ENCODE measurements at regions not wholly inside any gene's neighbourhood (a gene's known extent, or its start where the extent isn't known, plus 50 kb on each side); places are given as distances from the start of the nearest gene placed in this dataset.

DNA sequence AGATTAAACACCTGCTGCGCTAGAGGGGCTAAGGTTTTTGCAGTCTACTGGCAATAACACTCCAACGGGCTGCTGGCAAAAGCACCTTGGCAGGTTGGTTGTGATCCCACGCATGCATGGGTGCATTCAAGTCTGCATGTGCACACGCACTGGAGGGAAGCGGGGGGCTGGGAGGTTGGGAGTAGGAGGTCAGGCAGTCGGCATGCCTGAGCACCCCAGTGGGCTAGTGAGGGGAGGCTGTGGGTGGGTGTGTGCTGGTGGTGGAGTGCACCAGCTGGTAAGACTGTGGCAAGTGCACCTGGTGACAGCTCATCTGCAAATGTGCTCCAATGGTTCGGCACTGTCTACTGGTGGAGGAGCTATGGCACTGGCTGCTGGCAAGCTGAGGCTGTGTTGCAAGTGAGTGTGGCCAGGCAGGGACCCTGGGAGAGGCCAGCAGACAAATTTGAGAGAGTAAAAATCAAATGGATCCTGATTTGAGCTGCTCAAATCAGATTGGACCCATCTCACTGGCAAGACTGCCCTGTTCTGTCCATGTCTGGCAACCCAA lies 460.6 kb upstream of the DSEL start:
- DNase-seq (ENCODE audit: low spot score in 2 of 2) (no peak), ATAC-seq (no peak)
- Mint-ChIP-seq H3K4me1 (no peaks in the 10 kb centered on the region), H3K27ac (no peak overlapping the region), H3K9me3 (no peaks in the 10 kb centered on the region), H3K4me3 (no peak overlapping the region), H3K36me3 (no peaks in the 10 kb centered on the region)

DNA sequence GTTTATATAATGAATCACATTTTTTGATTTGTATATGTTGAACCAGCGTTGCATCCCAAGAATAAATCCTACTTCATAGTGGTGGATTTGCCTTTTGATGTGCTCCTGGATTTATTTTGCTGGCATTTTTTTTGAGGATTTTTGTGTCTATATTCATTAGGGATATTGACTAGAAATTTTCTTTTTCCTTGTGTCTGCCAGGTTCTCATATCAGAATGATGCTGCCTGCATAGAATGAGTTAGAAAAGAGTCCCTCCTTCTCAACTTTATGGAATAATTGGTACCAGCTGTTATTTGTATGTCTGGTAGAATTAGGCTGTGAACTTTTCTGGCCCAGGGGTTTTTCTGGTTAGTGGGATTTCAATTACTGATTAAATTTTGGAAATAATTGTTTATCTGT lies 457.4 kb upstream of the DSEL start:
- no peak overlapping the region for H3K4me3 Mint-ChIP-seq
- H3K9me3 Mint-ChIP-seq, result no peaks in the 10 kb centered on the region
- no peaks in the 10 kb centered on the region for H3K4me1 Mint-ChIP-seq
- H3K27ac Mint-ChIP-seq, result no peak overlapping the region
- H3K36me3 Mint-ChIP-seq, result no peaks in the 10 kb centered on the region
- ATAC-seq (no peak), DNase-seq (ENCODE audit: low spot score in 2 of 2) (no peak)

GRCh38 chr18:67969458-67969857 lies 452.9 kb upstream of the DSEL start:
- DNase-seq (ENCODE audit: low spot score in 2 of 2), result no peak
- no peak overlapping the region for H3K27ac Mint-ChIP-seq
- no peaks in the 10 kb centered on the region for H3K36me3 Mint-ChIP-seq
- no peak for ATAC-seq
- H3K4me3 Mint-ChIP-seq, result no peak overlapping the region
- H3K9me3 Mint-ChIP-seq, result no peaks in the 10 kb centered on the region
- H3K4me1 Mint-ChIP-seq, result no peaks in the 10 kb centered on the region

DNA sequence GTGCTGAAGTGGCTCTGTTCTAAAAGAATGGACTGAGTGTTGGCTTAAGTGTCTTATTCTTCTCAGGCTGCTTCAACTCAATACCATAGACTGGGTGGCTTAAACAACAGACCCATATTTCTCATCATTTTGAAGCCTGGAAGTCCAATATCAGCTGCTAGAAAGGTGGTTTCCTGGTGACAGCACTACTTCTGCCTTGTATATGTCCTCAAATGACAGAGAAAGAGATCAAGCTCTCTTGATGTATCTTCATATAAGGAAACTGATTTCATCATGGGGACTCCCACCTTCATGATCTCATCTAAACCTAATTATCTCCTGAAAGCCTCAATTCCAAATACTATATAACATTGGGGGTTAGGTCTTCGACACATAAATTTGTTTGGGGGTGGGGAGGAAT lies 449.7 kb upstream of the DSEL start:
- Mint-ChIP-seq H3K4me3 (no peak overlapping the region), H3K27ac (no peak overlapping the region), H3K36me3 (no peaks in the 10 kb centered on the region), H3K4me1 (no peaks in the 10 kb centered on the region), H3K9me3 (no peaks in the 10 kb centered on the region)
- DNase-seq (ENCODE audit: low spot score in 2 of 2) (no peak), ATAC-seq (no peak)

DNA sequence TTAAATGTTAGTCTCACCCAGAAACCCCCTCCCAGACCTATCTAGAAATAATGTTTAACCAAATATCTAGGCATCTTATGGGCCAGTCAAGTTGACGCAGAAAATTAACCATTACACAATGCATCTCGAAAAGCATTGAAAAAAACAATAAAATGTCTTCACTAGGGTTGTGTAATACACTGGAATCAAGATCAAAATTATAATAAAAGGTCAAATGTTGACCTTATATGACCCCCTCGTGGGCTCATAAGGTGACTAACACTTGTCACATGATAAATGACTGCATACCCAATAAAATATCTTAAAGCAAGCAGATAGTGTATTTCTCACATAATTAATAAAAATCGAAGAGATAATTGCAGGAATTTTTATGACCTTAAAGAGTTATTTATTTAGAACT lies 447.9 kb upstream of the DSEL start:
- Mint-ChIP-seq H3K4me1 (no peaks in the 10 kb centered on the region), H3K27ac (no peak overlapping the region), H3K9me3 (no peaks in the 10 kb centered on the region), H3K36me3 (no peaks in the 10 kb centered on the region), H3K4me3 (no peak overlapping the region)
- ATAC-seq (no peak), DNase-seq (ENCODE audit: low spot score in 2 of 2) (no peak)

- Mint-ChIP-seq H3K27ac (no peak overlapping the region), H3K4me3 (no peak overlapping the region), H3K9me3 (no peaks in the 10 kb centered on the region), H3K36me3 (no peaks in the 10 kb centered on the region), H3K4me1 (no peaks in the 10 kb centered on the region)
- DNase-seq (ENCODE audit: low spot score in 2 of 2) (no peak), ATAC-seq (no peak)
These were observed 445.4 kb upstream of the DSEL start for GRCh38 chr18:67961701-67962440.

DNA sequence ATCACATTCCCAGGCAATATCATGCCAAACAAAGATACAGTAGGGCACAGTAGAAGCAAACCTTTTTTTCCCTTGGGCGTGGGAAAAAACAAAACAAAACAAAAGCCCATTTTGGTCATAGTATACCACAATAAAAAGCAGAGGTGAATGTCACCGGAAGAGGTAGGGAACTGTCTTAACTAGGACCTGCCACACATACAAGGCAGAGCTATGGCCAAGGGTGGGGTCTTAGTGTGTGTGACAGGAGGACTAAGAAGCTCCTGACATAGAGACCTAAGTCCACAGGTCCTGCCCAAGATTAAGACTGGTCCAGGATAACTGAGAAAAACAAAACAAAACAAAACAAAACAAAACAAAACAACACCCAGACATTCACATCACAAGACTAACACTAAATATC lies 441.2 kb upstream of the DSEL start:
- Mint-ChIP-seq H3K4me1 (no peaks in the 10 kb centered on the region), H3K36me3 (no peaks in the 10 kb centered on the region), H3K9me3 (no peaks in the 10 kb centered on the region), H3K27ac (no peak overlapping the region), H3K4me3 (no peak overlapping the region)
- peak; percentile 32 for ATAC-seq
- no peak for DNase-seq (ENCODE audit: low spot score in 2 of 2)

- H3K9me3 Mint-ChIP-seq, result no peaks in the 10 kb centered on the region
These were observed 438.1 kb upstream of the DSEL start for GRCh38 chr18:67954594-67954993.

DNA sequence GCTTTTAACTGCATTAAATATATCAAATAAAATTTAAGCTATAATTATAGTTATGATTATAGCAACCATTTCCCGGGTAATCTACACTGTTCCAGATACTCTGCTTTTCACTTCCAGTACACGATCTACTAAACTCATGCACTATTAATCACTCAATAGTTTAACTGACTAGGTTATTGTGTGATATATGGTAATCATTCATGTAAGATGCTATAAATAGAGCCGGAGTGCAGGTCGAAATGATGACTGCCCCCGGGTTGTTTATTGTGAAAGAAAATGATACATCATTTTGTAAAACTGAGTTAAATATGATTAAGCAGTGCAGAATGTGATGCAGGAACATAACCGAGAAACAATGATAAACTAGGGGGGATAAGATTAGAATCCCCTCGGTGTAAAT lies 434.6 kb upstream of the DSEL start:
- no peaks in the 10 kb centered on the region for H3K9me3 Mint-ChIP-seq
- no peaks in the 10 kb centered on the region for H3K36me3 Mint-ChIP-seq
- ATAC-seq, result no peak

More at GRCh38 chr18:67954594-67954993, 438.1 kb upstream of the DSEL start:
- Mint-ChIP-seq H3K36me3 (no peaks in the 10 kb centered on the region), H3K4me1 (no peaks in the 10 kb centered on the region), H3K27ac (no peak overlapping the region), H3K4me3 (no peak overlapping the region)
- no peak for DNase-seq (ENCODE audit: low spot score in 2 of 2)
- ATAC-seq, result no peak

GRCh38 chr18:67938660-67939059 lies 422.1 kb upstream of the DSEL start:
- ATAC-seq (no peak), DNase-seq (ENCODE audit: low spot score in 2 of 2) (no peak)
- H3K27ac Mint-ChIP-seq, result no peak overlapping the region
- no peaks in the 10 kb centered on the region for H3K36me3 Mint-ChIP-seq
- H3K9me3 Mint-ChIP-seq, result peaks cover 2% of the 10 kb centered on the region
- no peak overlapping the region for H3K4me3 Mint-ChIP-seq
- H3K4me1 Mint-ChIP-seq, result no peaks in the 10 kb centered on the region

More for the DNA sequence above, 434.6 kb upstream of the DSEL start:
- no peak overlapping the region for H3K27ac Mint-ChIP-seq
- no peak for DNase-seq (ENCODE audit: low spot score in 2 of 2)
- no peaks in the 10 kb centered on the region for H3K4me1 Mint-ChIP-seq
- H3K4me3 Mint-ChIP-seq, result no peak overlapping the region

DNA sequence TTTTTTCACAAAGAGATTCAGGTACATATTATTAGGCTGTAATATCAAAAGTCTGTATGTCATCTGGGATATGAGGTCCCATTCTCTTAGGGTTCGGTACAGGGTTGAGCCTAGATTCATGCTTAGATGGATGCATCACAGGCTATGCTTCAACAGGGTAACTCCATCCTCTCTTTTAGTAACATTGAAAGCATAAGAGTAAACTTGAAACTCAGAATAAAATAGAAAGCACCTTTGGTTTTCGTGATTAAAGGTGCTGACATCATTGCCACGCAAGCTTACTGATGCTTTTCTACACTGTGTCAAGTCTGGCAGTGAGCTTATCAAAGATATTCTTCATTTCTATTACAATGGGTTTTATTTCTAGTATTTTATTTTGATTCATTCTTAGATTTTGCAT lies 419.1 kb upstream of the DSEL start:
- Mint-ChIP-seq H3K36me3 (no peaks in the 10 kb centered on the region), H3K4me1 (no peaks in the 10 kb centered on the region), H3K27ac (no peak overlapping the region), H3K9me3 (no peaks in the 10 kb centered on the region), H3K4me3 (no peak overlapping the region)
- ATAC-seq, result peak; percentile 95
- DNase-seq (ENCODE audit: low spot score in 2 of 2), result no peak

DNA sequence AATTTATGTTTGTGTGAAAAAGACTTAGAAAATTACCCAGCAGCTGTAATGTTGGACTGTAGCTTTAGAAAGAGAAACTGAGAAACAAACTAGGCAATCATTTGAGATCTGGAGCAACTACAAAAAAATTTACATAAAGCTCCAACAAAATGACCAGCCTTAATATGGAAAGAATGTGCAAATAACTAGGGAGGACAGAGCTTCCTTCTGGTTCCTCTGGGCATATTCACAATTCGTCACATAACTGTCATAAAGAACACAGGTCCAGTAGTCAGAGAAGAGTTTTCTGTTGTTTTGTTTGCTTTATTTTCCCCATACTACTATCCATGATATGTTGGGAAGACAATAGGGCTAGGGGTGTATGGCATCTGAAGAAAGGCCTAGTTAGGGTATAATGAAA lies 416.8 kb upstream of the DSEL start:
- no peaks in the 10 kb centered on the region for H3K4me1 Mint-ChIP-seq
- no peaks in the 10 kb centered on the region for H3K36me3 Mint-ChIP-seq
- DNase-seq (ENCODE audit: low spot score in 2 of 2), result no peak
- no peak for ATAC-seq
- H3K4me3 Mint-ChIP-seq, result no peak overlapping the region
- H3K9me3 Mint-ChIP-seq, result no peaks in the 10 kb centered on the region
- H3K27ac Mint-ChIP-seq, result no peak overlapping the region

- no peak for ATAC-seq
- H3K27ac Mint-ChIP-seq, result no peak overlapping the region
- no peaks in the 10 kb centered on the region for H3K36me3 Mint-ChIP-seq
- H3K4me1 Mint-ChIP-seq, result no peaks in the 10 kb centered on the region
- no peak for DNase-seq (ENCODE audit: low spot score in 2 of 2)
- no peak overlapping the region for H3K4me3 Mint-ChIP-seq
- H3K9me3 Mint-ChIP-seq, result no peaks in the 10 kb centered on the region
These were observed 415.8 kb upstream of the DSEL start for GRCh38 chr18:67932271-67932670.

- ATAC-seq (no peak), DNase-seq (ENCODE audit: low spot score in 2 of 2) (no peak)
These were observed 410.7 kb upstream of the DSEL start for GRCh38 chr18:67926929-67927864.

GRCh38 chr18:67924656-67925055 lies 408.1 kb upstream of the DSEL start:
- Mint-ChIP-seq H3K9me3 (peaks cover 4% of the 10 kb centered on the region), H3K4me1 (no peaks in the 10 kb centered on the region), H3K4me3 (no peak overlapping the region), H3K36me3 (no peaks in the 10 kb centered on the region), H3K27ac (no peak overlapping the region)
- DNase-seq (ENCODE audit: low spot score in 2 of 2), result no peak
- no peak for ATAC-seq

More at GRCh38 chr18:67926929-67927864, 410.7 kb upstream of the DSEL start:
- Mint-ChIP-seq H3K9me3 (no peaks in the 10 kb centered on the region), H3K4me1 (no peaks in the 10 kb centered on the region), H3K36me3 (no peaks in the 10 kb centered on the region), H3K4me3 (no peak overlapping the region), H3K27ac (no peak overlapping the region)

DNA sequence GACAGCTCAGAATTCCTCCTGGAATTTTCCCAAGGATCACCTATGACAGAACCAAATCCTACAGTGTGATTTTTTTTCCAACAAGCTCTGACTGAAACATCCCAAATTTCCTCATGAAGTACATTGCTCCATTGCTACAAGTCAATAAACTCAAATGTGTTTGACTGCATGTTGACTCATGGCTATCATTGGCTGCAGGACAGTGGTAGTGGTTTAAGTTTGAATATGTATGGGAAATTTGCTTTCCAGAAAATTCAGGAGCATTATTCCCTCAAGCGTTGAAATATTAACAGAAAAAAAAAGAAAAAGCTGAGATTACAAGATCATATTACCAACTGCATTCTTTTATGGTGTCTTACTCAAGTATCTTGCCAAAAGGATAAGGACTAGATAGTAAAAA lies 402.8 kb upstream of the DSEL start:
- no peak overlapping the region for H3K27ac Mint-ChIP-seq
- no peak for ATAC-seq
- DNase-seq (ENCODE audit: low spot score in 2 of 2), result no peak
- H3K4me1 Mint-ChIP-seq, result no peaks in the 10 kb centered on the region
- no peak overlapping the region for H3K4me3 Mint-ChIP-seq
- no peaks in the 10 kb centered on the region for H3K36me3 Mint-ChIP-seq
- peaks cover 4% of the 10 kb centered on the region for H3K9me3 Mint-ChIP-seq
